ENCODE measurements at regions not wholly inside any gene's neighbourhood (a gene's known extent, or its start where the extent isn't known, plus 50 kb on each side); places are given as distances from the start of the nearest gene placed in this dataset.

GRCh38 chr2:12243381-12243780 is 473.4 kb upstream of the TRIB2 start:
- H3K4me1 ChIP-seq (ENCODE audit: insufficient read depth, poor library complexity, severe bottlenecking): no peaks in the 10 kb centered on the region
- H3K27me3 ChIP-seq (ENCODE audit: insufficient read depth, poor library complexity, severe bottlenecking): no peaks in the 10 kb centered on the region
- no peak overlapping the region for H3K4me3 ChIP-seq (ENCODE audit: severe bottlenecking)
- no peaks in the 10 kb centered on the region for H3K36me3 ChIP-seq (ENCODE audit: low read depth)
- no peak for DNase-seq (ENCODE audit: low spot score)
- H3K9me3 ChIP-seq (ENCODE audit: severe bottlenecking): no peaks in the 10 kb centered on the region
- ATAC-seq (ENCODE audit: low read depth): no peak
- no peak for TF ChIP-seq CTCF (IDR thresholded peaks at IDR 0.05; ENCODE audit: poor library complexity, severe bottlenecking)
- H3K27ac ChIP-seq (ENCODE audit: poor library complexity, severe bottlenecking): no peak overlapping the region

- ATAC-seq (ENCODE audit: low read depth): peak; percentile 33; the same call in 1 of the 3 replicates
- no peak for TF ChIP-seq CTCF (IDR thresholded peaks at IDR 0.05; ENCODE audit: poor library complexity, severe bottlenecking)
- Histone ChIP-seq H3K4me3 (ENCODE audit: severe bottlenecking) (no peak overlapping the region), H3K36me3 (ENCODE audit: low read depth) (no peaks in the 10 kb centered on the region), H3K9me3 (ENCODE audit: severe bottlenecking) (no peaks in the 10 kb centered on the region), H3K27me3 (ENCODE audit: insufficient read depth, poor library complexity, severe bottlenecking) (no peaks in the 10 kb centered on the region), H3K4me1 (ENCODE audit: insufficient read depth, poor library complexity, severe bottlenecking) (no peaks in the 10 kb centered on the region), H3K27ac (ENCODE audit: poor library complexity, severe bottlenecking) (no peak overlapping the region)
- DNase-seq (ENCODE audit: low spot score): no peak
Observed at GRCh38 chr2:12244070-12244469, 472.7 kb upstream of the TRIB2 start.

- DNase-seq (ENCODE audit: low spot score) (no peak), ATAC-seq (ENCODE audit: low read depth) (no peak)
- TF ChIP-seq CTCF (IDR thresholded peaks at IDR 0.05; ENCODE audit: poor library complexity, severe bottlenecking): no peak
- Histone ChIP-seq H3K4me3 (ENCODE audit: severe bottlenecking) (no peak overlapping the region), H3K27ac (ENCODE audit: poor library complexity, severe bottlenecking) (no peak overlapping the region), H3K27me3 (ENCODE audit: insufficient read depth, poor library complexity, severe bottlenecking) (no peaks in the 10 kb centered on the region), H3K36me3 (ENCODE audit: low read depth) (no peaks in the 10 kb centered on the region), H3K9me3 (ENCODE audit: severe bottlenecking) (no peaks in the 10 kb centered on the region), H3K4me1 (ENCODE audit: insufficient read depth, poor library complexity, severe bottlenecking) (no peaks in the 10 kb centered on the region)
Observed at GRCh38 chr2:12251121-12251520, 465.6 kb upstream of the TRIB2 start.

- no peak overlapping the region for H3K4me3 ChIP-seq (ENCODE audit: severe bottlenecking)
- ATAC-seq (ENCODE audit: low read depth) (no peak), DNase-seq (ENCODE audit: low spot score) (no peak)
- no peaks in the 10 kb centered on the region for H3K36me3 ChIP-seq (ENCODE audit: low read depth)
- no peaks in the 10 kb centered on the region for H3K4me1 ChIP-seq (ENCODE audit: insufficient read depth, poor library complexity, severe bottlenecking)
- H3K27me3 ChIP-seq (ENCODE audit: insufficient read depth, poor library complexity, severe bottlenecking): no peaks in the 10 kb centered on the region
- H3K9me3 ChIP-seq (ENCODE audit: severe bottlenecking): no peaks in the 10 kb centered on the region
- no peak overlapping the region for H3K27ac ChIP-seq (ENCODE audit: poor library complexity, severe bottlenecking)
- TF ChIP-seq CTCF (IDR thresholded peaks at IDR 0.05; ENCODE audit: poor library complexity, severe bottlenecking): no peak
Observed at GRCh38 chr2:12251749-12252148, 465.0 kb upstream of the TRIB2 start.

GRCh38 chr2:12253167-12253778 is 463.5 kb upstream of the TRIB2 start:
- Histone ChIP-seq H3K36me3 (ENCODE audit: low read depth) (no peaks in the 10 kb centered on the region), H3K27ac (ENCODE audit: poor library complexity, severe bottlenecking) (no peak overlapping the region), H3K4me1 (ENCODE audit: insufficient read depth, poor library complexity, severe bottlenecking) (no peaks in the 10 kb centered on the region), H3K27me3 (ENCODE audit: insufficient read depth, poor library complexity, severe bottlenecking) (no peaks in the 10 kb centered on the region), H3K9me3 (ENCODE audit: severe bottlenecking) (no peaks in the 10 kb centered on the region), H3K4me3 (ENCODE audit: severe bottlenecking) (no peak overlapping the region)
- TF ChIP-seq CTCF (IDR thresholded peaks at IDR 0.05; ENCODE audit: poor library complexity, severe bottlenecking): no peak
- ATAC-seq (ENCODE audit: low read depth) (peak; percentile 25; the same call in 1 of the 3 replicates), DNase-seq (ENCODE audit: low spot score) (no peak)
